ENCODE measurements at regions not wholly inside any gene's neighbourhood (a gene's known extent, or its start where the extent isn't known, plus 50 kb on each side); places are given as distances from the start of the nearest gene placed in this dataset.

- no peak overlapping the region for H3K27ac ChIP-seq (replicated peaks)
- no peak overlapping the region for H3K4me3 ChIP-seq (replicated peaks; ENCODE audit: insufficient read depth, low read length)
- TF ChIP-seq REST (IDR thresholded peaks at IDR 0.05; ENCODE audit: insufficient replicate concordance, low read depth) (no peak), POLR2AphosphoS5 (IDR thresholded peaks at IDR 0.05; ENCODE audit: low read depth) (no peak), GABPA (IDR thresholded peaks at IDR 0.05; ENCODE audit: low read depth) (no peak), SPI1 (IDR thresholded peaks at IDR 0.05; ENCODE audit: borderline replicate concordance, low read depth) (no peak)
- TF ChIP-seq, protein P1, sequence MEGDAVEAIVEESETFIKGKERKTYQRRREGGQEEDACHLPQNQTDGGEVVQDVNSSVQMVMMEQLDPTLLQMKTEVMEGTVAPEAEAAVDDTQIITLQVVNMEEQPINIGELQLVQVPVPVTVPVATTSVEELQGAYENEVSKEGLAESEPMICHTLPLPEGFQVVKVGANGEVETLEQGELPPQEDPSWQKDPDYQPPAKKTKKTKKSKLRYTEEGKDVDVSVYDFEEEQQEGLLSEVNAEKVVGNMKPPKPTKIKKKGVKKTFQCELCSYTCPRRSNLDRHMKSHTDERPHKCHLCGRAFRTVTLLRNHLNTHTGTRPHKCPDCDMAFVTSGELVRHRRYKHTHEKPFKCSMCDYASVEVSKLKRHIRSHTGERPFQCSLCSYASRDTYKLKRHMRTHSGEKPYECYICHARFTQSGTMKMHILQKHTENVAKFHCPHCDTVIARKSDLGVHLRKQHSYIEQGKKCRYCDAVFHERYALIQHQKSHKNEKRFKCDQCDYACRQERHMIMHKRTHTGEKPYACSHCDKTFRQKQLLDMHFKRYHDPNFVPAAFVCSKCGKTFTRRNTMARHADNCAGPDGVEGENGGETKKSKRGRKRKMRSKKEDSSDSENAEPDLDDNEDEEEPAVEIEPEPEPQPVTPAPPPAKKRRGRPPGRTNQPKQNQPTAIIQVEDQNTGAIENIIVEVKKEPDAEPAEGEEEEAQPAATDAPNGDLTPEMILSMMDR (IDR thresholded peaks at IDR 0.05; ENCODE audit: insufficient read depth, low read length), result no peak
- H3K27me3 ChIP-seq (ENCODE audit: insufficient read depth, poor library complexity, severe bottlenecking), result no peaks in the 10 kb centered on the region
- no peak for DNase-seq (ENCODE audit: low read depth in 1 of 2, low spot score in 1 of 2)
Observed at GRCh38 chr12:124693111-124693723, 125.8 kb upstream of the NCOR2 start.

DNA sequence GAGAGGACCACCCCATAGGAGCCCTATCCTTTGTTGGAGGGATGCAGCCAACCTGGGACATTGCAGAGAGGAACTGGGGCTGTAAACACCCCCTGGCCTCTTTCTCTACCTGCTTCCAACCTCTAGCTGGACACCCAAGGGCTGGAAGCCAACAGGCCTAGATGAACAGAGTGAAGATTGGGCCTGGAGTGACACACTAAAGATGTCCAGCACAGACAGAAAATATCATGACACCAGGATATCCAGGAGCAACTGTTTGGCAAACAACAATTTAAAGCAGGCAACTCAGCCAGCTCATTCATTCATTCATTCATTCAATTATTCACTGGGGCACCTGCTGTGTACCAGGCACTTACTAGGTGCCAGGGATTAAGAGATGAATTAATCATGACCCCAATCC is 125.0 kb upstream of the NCOR2 start:
- no peak for DNase-seq (ENCODE audit: low read depth in 1 of 2, low spot score in 1 of 2)
- H3K27me3 ChIP-seq (ENCODE audit: insufficient read depth, poor library complexity, severe bottlenecking), result no peaks in the 10 kb centered on the region
- H3K27ac ChIP-seq (replicated peaks), result no peak overlapping the region
- no peak overlapping the region for H3K4me3 ChIP-seq (replicated peaks; ENCODE audit: insufficient read depth, low read length)
- TF ChIP-seq REST (IDR thresholded peaks at IDR 0.05; ENCODE audit: insufficient replicate concordance, low read depth) (no peak), POLR2AphosphoS5 (IDR thresholded peaks at IDR 0.05; ENCODE audit: low read depth) (no peak), GABPA (IDR thresholded peaks at IDR 0.05; ENCODE audit: low read depth) (no peak), SPI1 (IDR thresholded peaks at IDR 0.05; ENCODE audit: borderline replicate concordance, low read depth) (no peak)
- TF ChIP-seq, protein P1 (IDR thresholded peaks at IDR 0.05; ENCODE audit: insufficient read depth, low read length), result no peak

DNA sequence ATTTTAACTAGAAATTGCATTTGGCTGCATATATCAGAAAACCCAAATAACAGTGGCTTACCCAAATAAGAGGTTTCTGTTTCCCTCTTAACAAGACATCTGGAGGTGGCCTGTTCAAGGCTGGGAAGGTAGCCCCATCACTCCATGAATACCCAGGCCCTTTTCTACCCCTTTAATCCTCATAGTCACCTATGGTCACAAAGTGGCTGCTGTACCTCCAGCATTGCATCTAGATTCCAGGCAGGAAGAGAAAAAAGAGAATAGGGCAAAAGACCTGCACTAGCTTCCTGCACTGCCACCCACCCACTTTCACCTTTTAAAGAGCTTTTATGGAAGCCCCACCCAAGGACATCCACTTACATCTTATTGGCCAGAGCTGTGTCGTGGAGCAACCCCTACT is 124.0 kb upstream of the NCOR2 start:
- no peak overlapping the region for H3K4me3 ChIP-seq (replicated peaks; ENCODE audit: insufficient read depth, low read length)
- no peaks in the 10 kb centered on the region for H3K27me3 ChIP-seq (ENCODE audit: insufficient read depth, poor library complexity, severe bottlenecking)
- H3K27ac ChIP-seq (replicated peaks), result no peak overlapping the region
- TF ChIP-seq REST (IDR thresholded peaks at IDR 0.05; ENCODE audit: insufficient replicate concordance, low read depth) (no peak), SPI1 (IDR thresholded peaks at IDR 0.05; ENCODE audit: borderline replicate concordance, low read depth) (no peak), POLR2AphosphoS5 (IDR thresholded peaks at IDR 0.05; ENCODE audit: low read depth) (no peak), GABPA (IDR thresholded peaks at IDR 0.05; ENCODE audit: low read depth) (no peak)
- TF ChIP-seq, protein P1 (IDR thresholded peaks at IDR 0.05; ENCODE audit: insufficient read depth, low read length), result no peak
- DNase-seq (ENCODE audit: low read depth in 1 of 2, low spot score in 1 of 2), result no peak
